ENCODE measurements at regions not wholly inside any gene's neighbourhood (a gene's known extent, or its start where the extent isn't known, plus 50 kb on each side); places are given as distances from the start of the nearest gene placed in this dataset.

GRCh38 chr12:127179176-127179575 is 1087.8 kb upstream of the TMEM132C start:
- H3K4me1 ChIP-seq (ENCODE audit: control insufficient read depth in 2 of 2, insufficient read depth in 2 of 2, low read length in 1 of 2): no peaks in the 10 kb centered on the region
- H3K4me3 ChIP-seq (ENCODE audit: low read depth in 1 of 2, low read length in 2 of 2): no peak overlapping the region
- WGBS, 2 donors: 65 to 71% methylated on average over 6 of the region's 6 CpGs
- H3K36me3 ChIP-seq (ENCODE audit: control insufficient read depth in 2 of 2, insufficient read depth in 2 of 2, low read length in 1 of 2): no peaks in the 10 kb centered on the region
- no peaks in the 10 kb centered on the region for H3K27me3 ChIP-seq (ENCODE audit: control insufficient read depth in 1 of 2, insufficient read depth in 2 of 2, low read length in 2 of 2)
- H3K9me3 ChIP-seq (ENCODE audit: control insufficient read depth in 2 of 2, insufficient read depth in 1 of 2, low read depth in 1 of 2, low read length in 1 of 2): peaks cover 4 to 13% of the 10 kb centered on the region in 2 donors
- no peak overlapping the region for H3K27ac ChIP-seq (ENCODE audit: low read depth in 2 of 2, low read length in 1 of 2)

GRCh38 chr12:127182018-127182417 is 1085.0 kb upstream of the TMEM132C start:
- Histone ChIP-seq H3K36me3 (ENCODE audit: control insufficient read depth in 2 of 2, insufficient read depth in 2 of 2, low read length in 1 of 2) (no peaks in the 10 kb centered on the region), H3K9me3 (ENCODE audit: control insufficient read depth in 2 of 2, insufficient read depth in 1 of 2, low read depth in 1 of 2, low read length in 1 of 2) (peaks cover 4 to 7% of the 10 kb centered on the region in 2 donors), H3K4me1 (ENCODE audit: control insufficient read depth in 2 of 2, insufficient read depth in 2 of 2, low read length in 1 of 2) (no peaks in the 10 kb centered on the region), H3K4me3 (ENCODE audit: low read depth in 1 of 2, low read length in 2 of 2) (no peak overlapping the region), H3K27me3 (ENCODE audit: control insufficient read depth in 1 of 2, insufficient read depth in 2 of 2, low read length in 2 of 2) (no peaks in the 10 kb centered on the region), H3K27ac (ENCODE audit: low read depth in 2 of 2, low read length in 1 of 2) (no peak overlapping the region)
- 92 to 93% methylated on average over 6 of the region's 6 CpGs for WGBS, 2 donors

GRCh38 chr12:127189992-127190391 is 1077.0 kb upstream of the TMEM132C start:
- no peak overlapping the region for H3K4me3 ChIP-seq (ENCODE audit: low read depth in 1 of 2, low read length in 2 of 2)
- 90% methylated on average over 1 of the region's 1 CpG for WGBS, 2 donors
- no peak overlapping the region for H3K27ac ChIP-seq (ENCODE audit: low read depth in 2 of 2, low read length in 1 of 2)
- peaks cover 0 to 4% of the 10 kb centered on the region in 2 donors for H3K9me3 ChIP-seq (ENCODE audit: control insufficient read depth in 2 of 2, insufficient read depth in 1 of 2, low read depth in 1 of 2, low read length in 1 of 2)
- H3K4me1 ChIP-seq (ENCODE audit: control insufficient read depth in 2 of 2, insufficient read depth in 2 of 2, low read length in 1 of 2): no peaks in the 10 kb centered on the region
- H3K36me3 ChIP-seq (ENCODE audit: control insufficient read depth in 2 of 2, insufficient read depth in 2 of 2, low read length in 1 of 2): no peaks in the 10 kb centered on the region
- H3K27me3 ChIP-seq (ENCODE audit: control insufficient read depth in 1 of 2, insufficient read depth in 2 of 2, low read length in 2 of 2): no peaks in the 10 kb centered on the region

DNA sequence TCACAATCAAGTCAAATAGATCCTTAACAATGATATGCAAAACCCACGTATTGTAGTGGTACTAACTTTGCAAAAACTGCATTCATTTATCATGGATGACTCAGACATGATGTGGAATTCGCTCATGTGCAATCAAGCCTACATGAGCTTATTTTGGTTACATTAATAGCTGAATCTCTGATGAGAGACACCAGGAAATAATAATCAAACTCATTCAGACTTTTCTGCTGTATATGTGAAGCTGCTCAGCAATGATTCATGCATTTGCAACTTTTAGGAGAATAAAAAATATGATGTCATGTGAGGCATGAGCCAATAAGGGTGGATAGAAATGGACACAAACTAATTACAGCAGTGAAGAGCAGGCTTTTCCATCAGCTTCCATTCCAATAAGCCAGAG is 1075.8 kb upstream of the TMEM132C start:
- Histone ChIP-seq H3K4me3 (ENCODE audit: low read depth in 1 of 2, low read length in 2 of 2) (no peak overlapping the region), H3K4me1 (ENCODE audit: control insufficient read depth in 2 of 2, insufficient read depth in 2 of 2, low read length in 1 of 2) (no peaks in the 10 kb centered on the region), H3K27me3 (ENCODE audit: control insufficient read depth in 1 of 2, insufficient read depth in 2 of 2, low read length in 2 of 2) (no peaks in the 10 kb centered on the region), H3K27ac (ENCODE audit: low read depth in 2 of 2, low read length in 1 of 2) (no peak overlapping the region), H3K36me3 (ENCODE audit: control insufficient read depth in 2 of 2, insufficient read depth in 2 of 2, low read length in 1 of 2) (no peaks in the 10 kb centered on the region), H3K9me3 (ENCODE audit: control insufficient read depth in 2 of 2, insufficient read depth in 1 of 2, low read depth in 1 of 2, low read length in 1 of 2) (peaks cover 0 to 4% of the 10 kb centered on the region in 2 donors)
- WGBS, 2 donors: 26 to 42% methylated on average over 2 of the region's 2 CpGs

GRCh38 chr12:127192391-127192790 is 1074.6 kb upstream of the TMEM132C start:
- Histone ChIP-seq H3K4me1 (ENCODE audit: control insufficient read depth in 2 of 2, insufficient read depth in 2 of 2, low read length in 1 of 2) (no peaks in the 10 kb centered on the region), H3K4me3 (ENCODE audit: low read depth in 1 of 2, low read length in 2 of 2) (no peak overlapping the region), H3K27ac (ENCODE audit: low read depth in 2 of 2, low read length in 1 of 2) (no peak overlapping the region), H3K9me3 (ENCODE audit: control insufficient read depth in 2 of 2, insufficient read depth in 1 of 2, low read depth in 1 of 2, low read length in 1 of 2) (peaks cover 0 to 4% of the 10 kb centered on the region in 2 donors), H3K36me3 (ENCODE audit: control insufficient read depth in 2 of 2, insufficient read depth in 2 of 2, low read length in 1 of 2) (no peaks in the 10 kb centered on the region), H3K27me3 (ENCODE audit: control insufficient read depth in 1 of 2, insufficient read depth in 2 of 2, low read length in 2 of 2) (no peaks in the 10 kb centered on the region)
- 57 to 59% methylated on average over 3 of the region's 3 CpGs for WGBS, 2 donors

GRCh38 chr12:127193341-127193740 is 1073.6 kb upstream of the TMEM132C start:
- Histone ChIP-seq H3K27ac (ENCODE audit: low read depth in 2 of 2, low read length in 1 of 2) (no peak overlapping the region), H3K4me3 (ENCODE audit: low read depth in 1 of 2, low read length in 2 of 2) (no peak overlapping the region), H3K27me3 (ENCODE audit: control insufficient read depth in 1 of 2, insufficient read depth in 2 of 2, low read length in 2 of 2) (no peaks in the 10 kb centered on the region), H3K9me3 (ENCODE audit: control insufficient read depth in 2 of 2, insufficient read depth in 1 of 2, low read depth in 1 of 2, low read length in 1 of 2) (peaks cover 0 to 4% of the 10 kb centered on the region in 2 donors), H3K4me1 (ENCODE audit: control insufficient read depth in 2 of 2, insufficient read depth in 2 of 2, low read length in 1 of 2) (no peaks in the 10 kb centered on the region), H3K36me3 (ENCODE audit: control insufficient read depth in 2 of 2, insufficient read depth in 2 of 2, low read length in 1 of 2) (no peaks in the 10 kb centered on the region)
- WGBS, 2 donors: 85 to 89% methylated on average over 2 of the region's 2 CpGs

- Histone ChIP-seq H3K4me1 (ENCODE audit: control insufficient read depth in 2 of 2, insufficient read depth in 2 of 2, low read length in 1 of 2) (no peaks in the 10 kb centered on the region), H3K36me3 (ENCODE audit: control insufficient read depth in 2 of 2, insufficient read depth in 2 of 2, low read length in 1 of 2) (no peaks in the 10 kb centered on the region), H3K9me3 (ENCODE audit: control insufficient read depth in 2 of 2, insufficient read depth in 1 of 2, low read depth in 1 of 2, low read length in 1 of 2) (peaks cover 0 to 4% of the 10 kb centered on the region in 2 donors), H3K27ac (ENCODE audit: low read depth in 2 of 2, low read length in 1 of 2) (no peak overlapping the region), H3K27me3 (ENCODE audit: control insufficient read depth in 1 of 2, insufficient read depth in 2 of 2, low read length in 2 of 2) (no peaks in the 10 kb centered on the region), H3K4me3 (ENCODE audit: low read depth in 1 of 2, low read length in 2 of 2) (no peak overlapping the region)
- 76 to 82% methylated on average over 3 of the region's 3 CpGs for WGBS, 2 donors
Observed at GRCh38 chr12:127194176-127194575, 1072.8 kb upstream of the TMEM132C start.

GRCh38 chr12:127205781-127206555 is 1061.0 kb upstream of the TMEM132C start:
- Histone ChIP-seq H3K27me3 (ENCODE audit: control insufficient read depth in 1 of 2, insufficient read depth in 2 of 2, low read length in 2 of 2) (no peaks in the 10 kb centered on the region), H3K27ac (ENCODE audit: low read depth in 2 of 2, low read length in 1 of 2) (no peak overlapping the region), H3K9me3 (ENCODE audit: control insufficient read depth in 2 of 2, insufficient read depth in 1 of 2, low read depth in 1 of 2, low read length in 1 of 2) (peaks cover 0 to 2% of the 10 kb centered on the region in 2 donors), H3K4me3 (ENCODE audit: low read depth in 1 of 2, low read length in 2 of 2) (no peak overlapping the region), H3K36me3 (ENCODE audit: control insufficient read depth in 2 of 2, insufficient read depth in 2 of 2, low read length in 1 of 2) (no peaks in the 10 kb centered on the region), H3K4me1 (ENCODE audit: control insufficient read depth in 2 of 2, insufficient read depth in 2 of 2, low read length in 1 of 2) (no peaks in the 10 kb centered on the region)
- 48 to 50% methylated on average over 3 of the region's 3 CpGs for WGBS, 2 donors

DNA sequence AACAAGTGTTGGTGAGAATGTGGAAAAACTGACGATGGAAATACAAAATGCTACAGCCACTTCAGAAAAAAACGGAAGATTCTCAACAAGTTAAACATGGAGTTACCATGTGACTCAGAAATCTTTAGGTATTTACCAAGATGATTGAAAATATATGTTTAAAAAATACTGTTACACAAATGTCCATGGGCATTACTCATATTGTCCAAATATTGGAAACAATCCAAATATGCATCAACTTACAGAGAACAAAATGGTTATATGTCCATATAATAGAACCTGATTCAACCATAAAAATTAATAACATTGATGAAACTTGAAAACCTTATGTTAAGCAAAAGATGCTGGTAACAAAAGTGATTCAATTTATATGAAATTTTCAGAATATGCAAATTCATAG is 1057.7 kb upstream of the TMEM132C start:
- no peak overlapping the region for H3K4me3 ChIP-seq (ENCODE audit: low read depth in 1 of 2, low read length in 2 of 2)
- H3K27ac ChIP-seq (ENCODE audit: low read depth in 2 of 2, low read length in 1 of 2): no peak overlapping the region
- no peaks in the 10 kb centered on the region for H3K4me1 ChIP-seq (ENCODE audit: control insufficient read depth in 2 of 2, insufficient read depth in 2 of 2, low read length in 1 of 2)
- H3K27me3 ChIP-seq (ENCODE audit: control insufficient read depth in 1 of 2, insufficient read depth in 2 of 2, low read length in 2 of 2): no peaks in the 10 kb centered on the region
- H3K36me3 ChIP-seq (ENCODE audit: control insufficient read depth in 2 of 2, insufficient read depth in 2 of 2, low read length in 1 of 2): no peaks in the 10 kb centered on the region
- H3K9me3 ChIP-seq (ENCODE audit: control insufficient read depth in 2 of 2, insufficient read depth in 1 of 2, low read depth in 1 of 2, low read length in 1 of 2): no peaks in the 10 kb centered on the region
- WGBS, 2 donors: 89 to 91% methylated on average over 2 of the region's 2 CpGs

DNA sequence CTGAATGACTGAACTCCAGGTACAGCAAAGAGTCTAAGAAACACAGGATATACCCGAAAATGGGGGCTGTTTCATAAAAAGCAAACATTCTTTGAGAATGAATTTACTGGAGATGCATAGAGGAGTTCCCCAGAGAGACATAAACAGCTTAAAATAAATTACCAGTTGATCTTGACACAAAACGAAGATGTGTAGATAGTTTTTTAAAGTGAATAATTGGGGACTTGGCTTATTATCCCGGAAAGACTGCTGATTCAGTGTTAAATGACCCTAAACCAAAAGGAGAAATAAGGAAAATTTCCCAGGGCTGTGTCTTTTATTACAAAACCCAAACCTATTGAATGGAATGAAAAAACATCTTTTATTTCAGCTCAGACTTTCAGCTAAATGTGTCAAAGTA is 1052.8 kb upstream of the TMEM132C start:
- H3K27me3 ChIP-seq (ENCODE audit: control insufficient read depth in 1 of 2, insufficient read depth in 2 of 2, low read length in 2 of 2): no peaks in the 10 kb centered on the region
- peaks cover 0 to 4% of the 10 kb centered on the region in 2 donors for H3K9me3 ChIP-seq (ENCODE audit: control insufficient read depth in 2 of 2, insufficient read depth in 1 of 2, low read depth in 1 of 2, low read length in 1 of 2)
- no peaks in the 10 kb centered on the region for H3K36me3 ChIP-seq (ENCODE audit: control insufficient read depth in 2 of 2, insufficient read depth in 2 of 2, low read length in 1 of 2)
- no peak overlapping the region for H3K4me3 ChIP-seq (ENCODE audit: low read depth in 1 of 2, low read length in 2 of 2)
- H3K27ac ChIP-seq (ENCODE audit: low read depth in 2 of 2, low read length in 1 of 2): no peak overlapping the region
- 39 to 46% methylated on average over 3 of the region's 3 CpGs for WGBS, 2 donors
- no peaks in the 10 kb centered on the region for H3K4me1 ChIP-seq (ENCODE audit: control insufficient read depth in 2 of 2, insufficient read depth in 2 of 2, low read length in 1 of 2)
